H1 (cell line): ENCODE measurements at regions not wholly inside any gene's neighbourhood (a gene's known extent, or its start where the extent isn't known, plus 50 kb on each side); places are given as distances from the start of the nearest gene placed in this dataset.

Experiments
- CTCF ChIA-PET: fragments of 300-600 bp; sonication (Branson Sonifier 250); formaldehyde crosslinking; loops from one replicate; lab custom pipeline; 2021; ENCODE audit not compliant: partially characterized antibody; lab: Charles Lee
- POLR2A ChIA-PET: fragments of 300-600 bp; sonication (Branson Sonifier 250); formaldehyde crosslinking; loops from one replicate; lab custom pipeline; 2021; ENCODE audit warnings: inconsistent platforms; ENCODE audit not compliant: partially characterized antibody; lab: Charles Lee
- DNase-seq, 2 experiments: peaks; one replicate each; pipeline versions ENCODE4 v3.0.0 to v3.0.0-alpha.2; 2010 to 2022; ENCODE audit warnings: low spot score in 2 of 2, low read depth in 1 of 2, mixed read lengths in 1 of 2
- FAIRE-seq: peaks from 2 replicates; lab custom pipeline; 2011; peaks lifted over from hg19 to GRCh38; lab: Jason Lieb, UNC
- H2AFZ ChIP-seq: 2 replicates; pipeline ENCODE4 v1.8.1; 2012; ENCODE audit warnings: low read length, inconsistent platforms
- H2AK5ac ChIP-seq: 2 replicates; pipeline ENCODE4 v1.6.1; 2013; ENCODE audit warnings: low read depth, low read length
- H2BK120ac ChIP-seq: replicated peaks from 2 replicates; pipeline ENCODE3; 2013; ENCODE audit warnings: low read depth, low read length, inconsistent platforms
- H2BK12ac ChIP-seq: 2 replicates; pipeline ENCODE4 v1.6.1; 2013; ENCODE audit warnings: low read depth, low read length
- H2BK15ac ChIP-seq: 2 replicates; pipeline ENCODE4 v1.6.1; 2013; ENCODE audit warnings: low read length
- H2BK20ac ChIP-seq: 2 replicates; pipeline ENCODE4 v1.6.1; 2013; ENCODE audit warnings: low read length
- H2BK5ac ChIP-seq: 2 replicates; pipeline ENCODE4 v1.6.1; 2013; ENCODE audit warnings: low read depth, low read length
- H3K14ac ChIP-seq: 2 replicates; pipeline ENCODE4 v1.6.1; 2013; ENCODE audit warnings: inconsistent platforms; ENCODE audit not compliant: insufficient read length
- H3K18ac ChIP-seq: 2 replicates; pipeline ENCODE4 v1.6.1; 2013; ENCODE audit warnings: low read length; ENCODE audit errors: extremely low read depth
- H3K23ac ChIP-seq: 2 replicates; pipeline ENCODE4 v1.6.1; 2013; ENCODE audit warnings: inconsistent platforms; ENCODE audit not compliant: insufficient read length
- H3K23me2 ChIP-seq: 2 replicates; pipeline ENCODE4 v1.6.1; 2013; ENCODE audit warnings: low read depth, low read length
- H3K27ac ChIP-seq: 2 replicates; pipeline ENCODE4 v1.6.1; 2011; ENCODE audit warnings: low read depth, low read length, inconsistent platforms
- H3K27me3 ChIP-seq, 4 experiments: replicated peaks in 1 of 4; 1 replicate in 1 of 4; 2 replicates in 3 of 4; pipeline versions ENCODE4 v1.6.1 to v1.8.1; 2011 to 2013; ENCODE audit warnings: low read length in 3 of 4, mild to moderate bottlenecking in 3 of 4, inconsistent platforms in 2 of 4, mixed read lengths in 2 of 4, moderate library complexity in 1 of 4; ENCODE audit not compliant: control insufficient read depth in 3 of 4, insufficient read depth in 3 of 4; ENCODE audit errors: extremely low read depth in 1 of 4
- H3K36me3 ChIP-seq, 4 experiments: 2 replicates each; pipeline versions ENCODE4 v1.6.1 to v1.8.1; 2011 to 2013; ENCODE audit warnings: mild to moderate bottlenecking in 4 of 4, low read length in 3 of 4, moderate library complexity in 2 of 4, control low read depth in 1 of 4, inconsistent platforms in 1 of 4; ENCODE audit not compliant: insufficient read depth in 4 of 4, control insufficient read depth in 2 of 4
- H3K4ac ChIP-seq: replicated peaks from 2 replicates; pipeline ENCODE3; 2013; ENCODE audit warnings: low read length, low read depth, mixed read lengths, inconsistent platforms; ENCODE audit not compliant: insufficient read length
- H3K4me1 ChIP-seq, 4 experiments: replicated peaks in 1 of 4; 1 replicate in 1 of 4; 2 replicates in 3 of 4; pipeline versions ENCODE4 v1.6.1 to v1.8.1; 2011 to 2013; ENCODE audit warnings: low read length in 3 of 4, inconsistent platforms in 2 of 4, mixed read lengths in 1 of 4; ENCODE audit not compliant: insufficient read depth in 4 of 4, control insufficient read depth in 3 of 4
- H3K4me2 ChIP-seq, 2 experiments: 2 replicates each; pipeline versions ENCODE4 v1.6.1 to v1.8.1; 2011 to 2013; ENCODE audit warnings: low read depth in 2 of 2, low read length in 2 of 2, control low read depth in 1 of 2, inconsistent platforms in 1 of 2, mild to moderate bottlenecking in 1 of 2; ENCODE audit not compliant: insufficient read depth in 1 of 2
- H3K4me3 ChIP-seq, 4 experiments: fragments of 200-600, 300-600 bp in 1 of 4; sonication (generic), shearing (Covaris generic), sonication (Bioruptor Twin) in 1 of 4; 2 replicates each; pipeline versions ENCODE4 v1.5.1 to v1.8.1; 2011 to 2016; ENCODE audit warnings: low read length in 4 of 4, low read depth in 3 of 4, control low read depth in 2 of 4, inconsistent platforms in 2 of 4, mild to moderate bottlenecking in 2 of 4, mixed read lengths in 1 of 4, moderate library complexity in 1 of 4; ENCODE audit not compliant: insufficient read depth in 2 of 4; ENCODE audit errors: extremely low read depth in 1 of 4
- H3K56ac ChIP-seq: replicated peaks from 2 replicates; pipeline ENCODE3; 2013; ENCODE audit warnings: low read depth, mild to moderate bottlenecking, mixed read lengths, low read length, inconsistent platforms; ENCODE audit not compliant: insufficient read length
- H3K79me1 ChIP-seq: 2 replicates; pipeline ENCODE4 v1.6.1; 2013; ENCODE audit warnings: low read depth, low read length, control low read depth
- H3K79me2 ChIP-seq, 2 experiments: 2 replicates each; pipeline versions ENCODE4 v1.6.1 to v1.8.1; 2012 to 2013; ENCODE audit warnings: low read length in 2 of 2, mild to moderate bottlenecking in 2 of 2, inconsistent platforms in 1 of 2; ENCODE audit not compliant: insufficient read depth in 2 of 2, control insufficient read depth in 1 of 2
- H3K9ac ChIP-seq, 4 experiments: replicated peaks in 1 of 4; 1 replicate in 1 of 4; 2 replicates in 3 of 4; pipeline versions ENCODE4 v1.6.1 to v1.8.1; 2011 to 2013; ENCODE audit warnings: low read depth in 3 of 4, low read length in 3 of 4, control low read depth in 2 of 4, mild to moderate bottlenecking in 2 of 4, moderate library complexity in 2 of 4, inconsistent platforms in 1 of 4; ENCODE audit errors: extremely low read depth in 1 of 4
- H3K9me3 ChIP-seq, 2 experiments: 2 replicates each; pipeline versions ENCODE4 v1.6.1 to v1.8.1; 2012 to 2013; ENCODE audit warnings: mild to moderate bottlenecking in 2 of 2, moderate library complexity in 2 of 2, control low read depth in 1 of 2, inconsistent platforms in 1 of 2, low read depth in 1 of 2, low read length in 1 of 2, mixed read lengths in 1 of 2; ENCODE audit not compliant: insufficient read depth in 2 of 2
- H4K20me1 ChIP-seq, 2 experiments: replicated peaks in 1 of 2; 2 replicates each; pipeline versions ENCODE3 to v1.8.1; 2011 to 2013; ENCODE audit warnings: inconsistent platforms in 2 of 2, low read length in 2 of 2, mild to moderate bottlenecking in 1 of 2; ENCODE audit not compliant: insufficient read depth in 2 of 2, control insufficient read depth in 1 of 2
- H4K5ac ChIP-seq: 2 replicates; pipeline ENCODE4 v1.6.1; 2013; ENCODE audit warnings: low read length, low read depth, mixed read lengths, inconsistent platforms; ENCODE audit not compliant: insufficient read length
- H4K8ac ChIP-seq: 2 replicates; pipeline ENCODE4 v1.8.0; 2013; ENCODE audit warnings: mild to moderate bottlenecking, moderate library complexity, low read length, inconsistent platforms; ENCODE audit not compliant: insufficient read depth; ENCODE audit errors: extremely low read depth
- H4K91ac ChIP-seq: replicated peaks from 2 replicates; pipeline ENCODE3; 2013; ENCODE audit warnings: low read length, mixed read lengths, inconsistent platforms; ENCODE audit not compliant: insufficient read length
- ASH2L ChIP-seq: fragments of 200-600, 300-600 bp; sonication (generic); IDR thresholded peaks from one replicate; pipeline ENCODE4 v1.7.1; 2017; ENCODE audit warnings: low read length
- BACH1 ChIP-seq: IDR thresholded peaks from 2 replicates; pipeline ENCODE4 v1.6.1; 2012; ENCODE audit warnings: low read length, improper control_type of control experiment
- BCL11A ChIP-seq, 2 experiments: IDR thresholded peaks; one replicate each; pipeline ENCODE4 v1.6.1; 2011; ENCODE audit warnings: low read depth in 2 of 2, low read length in 2 of 2, mild to moderate bottlenecking in 2 of 2
- EZH2 ChIP-seq: fragments of 200-600 bp; sonication (generic); IDR thresholded peaks from 2 replicates; pipeline ENCODE4 v1.7.1; 2012; ENCODE audit warnings: low read depth, mild to moderate bottlenecking, moderate library complexity, low read length, inconsistent platforms; ENCODE audit not compliant: severe bottlenecking
- GTF2F1 ChIP-seq: IDR thresholded peaks from 2 replicates; pipeline ENCODE4 v1.6.1; 2012; ENCODE audit warnings: low read depth, low read length, improper control_type of control experiment, borderline replicate concordance
- KDM1A ChIP-seq: fragments of 200-600, 300-600 bp; sonication (generic); IDR thresholded peaks from 2 replicates; pipeline ENCODE4 v1.7.1; 2016; ENCODE audit warnings: mild to moderate bottlenecking, low read length, borderline replicate concordance
- SIRT6 ChIP-seq: IDR thresholded peaks from one replicate; pipeline ENCODE4 v1.7.1; 2012; ENCODE audit warnings: low read length, inconsistent platforms
- SRF ChIP-seq: IDR thresholded peaks from 2 replicates; pipeline ENCODE4 v1.6.1; 2011; ENCODE audit warnings: mild to moderate bottlenecking, low read depth, low read length, moderate library complexity
- TCF12 ChIP-seq: IDR thresholded peaks from 2 replicates; pipeline ENCODE4 v1.6.1; 2011; ENCODE audit warnings: low read depth, mild to moderate bottlenecking, low read length
- WGBS, 2 experiments: shearing (Covaris generic) in 1 of 2; methylation state at CpG; one replicate each; pipeline versions ENCODE4 v1.1.6 to v1.1.7; 2013 to 2015; ENCODE audit warnings: low lambda C conversion rate in 2 of 2, mixed read lengths in 2 of 2, inconsistent platforms in 1 of 2, low coverage in 1 of 2, missing lambda C conversion rate in 1 of 2; ENCODE audit not compliant: insufficient replicate concordance in 2 of 2, insufficient coverage in 1 of 2, insufficient read length in 1 of 2; ENCODE audit errors: extremely low coverage in 1 of 2, missing lambda C conversion rate in 1 of 2; 5-methylcytosine and 5-hydroxymethylcytosine counted together
- TF ChIP-seq, protein P1 (sequence below): IDR thresholded peaks from 2 replicates; pipeline ENCODE4 v1.6.1; 2012; ENCODE audit warnings: low read length, inconsistent platforms
- TF ChIP-seq, protein P2 (sequence below): IDR thresholded peaks from 2 replicates; pipeline ENCODE4 v1.6.1; 2012; ENCODE audit warnings: inconsistent platforms

DNA sequence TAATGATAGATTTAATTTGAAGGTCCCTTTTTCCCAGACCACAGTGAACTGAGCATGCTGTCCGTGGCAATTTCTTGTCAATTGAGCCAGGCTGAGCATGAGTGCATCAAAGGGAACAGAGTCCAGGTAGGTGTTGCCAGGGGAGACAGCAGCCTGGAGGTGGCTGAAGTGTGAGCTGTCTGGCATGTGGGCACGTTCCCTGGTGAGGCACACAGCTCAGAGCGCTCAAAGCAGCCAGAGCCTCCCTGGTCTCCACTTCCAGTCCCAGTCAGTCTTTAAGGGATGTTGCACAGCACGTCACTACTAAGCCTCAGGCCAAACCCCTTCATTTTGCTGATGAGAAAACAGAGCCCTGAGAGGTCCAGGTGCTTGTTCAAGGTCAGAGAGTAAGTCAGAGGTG lies 251.4 kb downstream of the MATN1 start:
- Histone ChIP-seq H3K79me2 (no peaks in the 10 kb centered on the region), H3K23ac (no peak overlapping the region), H3K56ac (no peak overlapping the region), H3K27ac (no peak overlapping the region), H2AK5ac (no peak overlapping the region), H3K4ac (no peak overlapping the region), H2AFZ (no peak overlapping the region), H4K20me1 (no peaks in the 10 kb centered on the region), H3K14ac (no peak overlapping the region), H3K36me3 (no peaks in the 10 kb centered on the region), H3K9me3 (no peaks in the 10 kb centered on the region), H3K4me1 (no peaks in the 10 kb centered on the region), H2BK12ac (no peak overlapping the region), H3K27me3 (no peaks in the 10 kb centered on the region), H4K91ac (no peak overlapping the region), H2BK15ac (no peak overlapping the region), H3K79me1 (no peaks in the 10 kb centered on the region), H3K23me2 (no peaks in the 10 kb centered on the region), H3K4me2 (no peak overlapping the region), H2BK5ac (no peak overlapping the region), H2BK120ac (no peak overlapping the region), H3K18ac (no peak overlapping the region), H4K5ac (no peak overlapping the region), H3K4me3 (no peak overlapping the region), H2BK20ac (no peak overlapping the region), H3K9ac (no peak overlapping the region), H4K8ac (no peak overlapping the region)
- ChIA-PET CTCF (no interaction called here), POLR2A (no interaction called here)
- 92% methylated on average over 4 of the region's 4 CpGs; no CpG with 5 or more reads in 1 of the 2 experiments for WGBS, 2 experiments
- no peak for TF ChIP-seq SIRT6
- no peak for TF ChIP-seq SRF
- TF ChIP-seq, protein P1, sequence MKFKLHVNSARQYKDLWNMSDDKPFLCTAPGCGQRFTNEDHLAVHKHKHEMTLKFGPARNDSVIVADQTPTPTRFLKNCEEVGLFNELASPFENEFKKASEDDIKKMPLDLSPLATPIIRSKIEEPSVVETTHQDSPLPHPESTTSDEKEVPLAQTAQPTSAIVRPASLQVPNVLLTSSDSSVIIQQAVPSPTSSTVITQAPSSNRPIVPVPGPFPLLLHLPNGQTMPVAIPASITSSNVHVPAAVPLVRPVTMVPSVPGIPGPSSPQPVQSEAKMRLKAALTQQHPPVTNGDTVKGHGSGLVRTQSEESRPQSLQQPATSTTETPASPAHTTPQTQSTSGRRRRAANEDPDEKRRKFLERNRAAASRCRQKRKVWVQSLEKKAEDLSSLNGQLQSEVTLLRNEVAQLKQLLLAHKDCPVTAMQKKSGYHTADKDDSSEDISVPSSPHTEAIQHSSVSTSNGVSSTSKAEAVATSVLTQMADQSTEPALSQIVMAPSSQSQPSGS: no peak
- no peak for TF ChIP-seq BCL11A (IDR thresholded peaks at IDR 0.05; ENCODE audit: low read depth in 2 of 2, low read length in 2 of 2)
- TF ChIP-seq GTF2F1: no peak
- no peak for TF ChIP-seq EZH2
- no peak for TF ChIP-seq TCF12
- TF ChIP-seq BACH1: no peak
- no peak for TF ChIP-seq ASH2L
- TF ChIP-seq KDM1A: no peak
- TF ChIP-seq, protein P2, sequence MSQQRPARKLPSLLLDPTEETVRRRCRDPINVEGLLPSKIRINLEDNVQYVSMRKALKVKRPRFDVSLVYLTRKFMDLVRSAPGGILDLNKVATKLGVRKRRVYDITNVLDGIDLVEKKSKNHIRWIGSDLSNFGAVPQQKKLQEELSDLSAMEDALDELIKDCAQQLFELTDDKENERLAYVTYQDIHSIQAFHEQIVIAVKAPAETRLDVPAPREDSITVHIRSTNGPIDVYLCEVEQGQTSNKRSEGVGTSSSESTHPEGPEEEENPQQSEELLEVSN: no peak
- DNase-seq: no peak
- no peak for FAIRE-seq
